GM12864 (cell line): ENCODE measurements at regions not wholly inside any gene's neighbourhood (a gene's known extent, or its start where the extent isn't known, plus 50 kb on each side); places are given as distances from the start of the nearest gene placed in this dataset.

Experiments
- DNase-seq: peaks from one replicate; pipeline ENCODE4 v3.0.0-alpha.2; 2011; ENCODE audit warnings: low read depth
- H3K4me3 ChIP-seq: 2 replicates; pipeline ENCODE4 v1.5.1; 2011; ENCODE audit warnings: mild to moderate bottlenecking, low read depth, low read length, control low read depth
- TF ChIP-seq, protein P1 (sequence below): IDR thresholded peaks from 2 replicates; pipeline ENCODE4 v1.5.1; 2011; ENCODE audit warnings: low read depth, mild to moderate bottlenecking, moderate library complexity, low read length, control low read depth, inconsistent platforms; ENCODE audit errors: missing control alignments

DNA sequence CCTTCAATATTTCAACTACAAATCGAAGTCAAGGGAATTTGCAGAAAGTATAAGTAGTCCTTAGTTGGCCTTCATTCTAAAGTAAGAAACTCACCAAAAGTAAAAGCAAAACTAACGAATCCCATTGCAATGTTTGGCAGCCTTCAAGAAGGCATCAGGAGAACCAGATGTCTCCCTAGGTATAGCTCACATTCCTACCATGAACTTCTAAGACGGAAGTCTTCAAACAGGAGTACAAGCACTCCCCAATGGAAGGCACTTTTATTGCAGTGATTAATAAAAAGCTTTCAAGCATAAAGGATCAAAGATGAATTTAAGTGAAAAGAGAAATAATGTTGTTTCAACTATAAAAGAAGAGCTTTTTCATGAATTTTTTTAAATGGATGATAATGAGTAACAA lies 236.0 kb upstream of the NR5A2 start:
- H3K4me3 ChIP-seq, result no peak overlapping the region
- TF ChIP-seq, protein P1, sequence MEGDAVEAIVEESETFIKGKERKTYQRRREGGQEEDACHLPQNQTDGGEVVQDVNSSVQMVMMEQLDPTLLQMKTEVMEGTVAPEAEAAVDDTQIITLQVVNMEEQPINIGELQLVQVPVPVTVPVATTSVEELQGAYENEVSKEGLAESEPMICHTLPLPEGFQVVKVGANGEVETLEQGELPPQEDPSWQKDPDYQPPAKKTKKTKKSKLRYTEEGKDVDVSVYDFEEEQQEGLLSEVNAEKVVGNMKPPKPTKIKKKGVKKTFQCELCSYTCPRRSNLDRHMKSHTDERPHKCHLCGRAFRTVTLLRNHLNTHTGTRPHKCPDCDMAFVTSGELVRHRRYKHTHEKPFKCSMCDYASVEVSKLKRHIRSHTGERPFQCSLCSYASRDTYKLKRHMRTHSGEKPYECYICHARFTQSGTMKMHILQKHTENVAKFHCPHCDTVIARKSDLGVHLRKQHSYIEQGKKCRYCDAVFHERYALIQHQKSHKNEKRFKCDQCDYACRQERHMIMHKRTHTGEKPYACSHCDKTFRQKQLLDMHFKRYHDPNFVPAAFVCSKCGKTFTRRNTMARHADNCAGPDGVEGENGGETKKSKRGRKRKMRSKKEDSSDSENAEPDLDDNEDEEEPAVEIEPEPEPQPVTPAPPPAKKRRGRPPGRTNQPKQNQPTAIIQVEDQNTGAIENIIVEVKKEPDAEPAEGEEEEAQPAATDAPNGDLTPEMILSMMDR, result no peak
- DNase-seq, result no peak

DNA sequence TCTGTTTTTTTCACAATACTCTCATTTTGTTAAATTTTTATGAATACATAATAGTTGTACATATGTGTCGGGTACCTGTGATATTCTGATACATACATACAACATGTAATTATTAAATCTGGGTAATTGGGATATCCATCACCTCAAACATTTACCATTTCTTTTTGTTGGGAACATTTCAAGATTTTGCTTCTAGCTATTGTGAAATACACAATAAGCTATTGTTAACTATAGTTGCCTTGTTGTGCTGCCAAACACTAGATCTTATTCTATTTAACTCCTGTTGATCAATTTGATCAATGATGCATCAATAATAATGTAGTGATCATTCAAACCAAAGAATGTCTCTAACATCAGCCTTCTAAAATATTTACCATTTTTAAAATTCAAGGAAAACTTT lies 234.6 kb upstream of the NR5A2 start:
- no peak for DNase-seq
- no peak overlapping the region for H3K4me3 ChIP-seq
- TF ChIP-seq, protein P1, result no peak

DNA sequence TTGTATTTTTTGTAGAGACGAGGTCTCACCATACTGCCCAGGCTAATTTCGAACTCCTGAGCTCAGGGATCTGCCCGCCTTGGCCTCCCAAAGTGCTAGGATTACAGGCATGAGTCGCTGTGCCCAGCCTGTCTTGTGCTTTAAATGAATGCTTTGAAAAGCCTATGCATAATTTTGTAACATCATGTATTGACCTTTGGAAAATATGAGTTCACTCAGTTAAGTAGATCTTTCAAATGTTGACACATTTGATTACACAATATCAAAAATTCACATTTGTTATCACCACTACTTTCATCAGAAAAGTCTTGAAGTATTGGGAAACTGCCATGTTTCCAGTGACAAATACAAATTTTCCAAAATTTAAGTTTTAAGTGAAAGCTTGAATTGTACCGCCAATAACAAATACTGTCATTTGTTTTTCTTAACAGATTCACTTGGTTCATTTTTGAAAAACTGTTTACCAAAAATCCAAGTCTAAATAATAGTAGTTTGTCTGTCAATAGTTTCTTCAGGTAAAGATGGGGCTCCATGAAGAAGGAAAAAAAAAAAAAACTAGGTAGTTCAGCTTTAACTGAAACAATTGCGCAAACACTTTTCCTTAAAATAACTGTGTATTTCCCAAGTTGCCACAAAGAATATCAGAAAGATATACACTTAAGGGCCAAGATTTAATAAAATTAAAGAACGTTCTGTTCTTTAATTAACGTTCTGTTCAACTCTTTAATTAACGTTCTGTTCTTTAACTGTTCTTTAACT lies 233.2 kb upstream of the NR5A2 start:
- DNase-seq, result no peak
- TF ChIP-seq, protein P1, result no peak
- H3K4me3 ChIP-seq, result no peak overlapping the region

DNA sequence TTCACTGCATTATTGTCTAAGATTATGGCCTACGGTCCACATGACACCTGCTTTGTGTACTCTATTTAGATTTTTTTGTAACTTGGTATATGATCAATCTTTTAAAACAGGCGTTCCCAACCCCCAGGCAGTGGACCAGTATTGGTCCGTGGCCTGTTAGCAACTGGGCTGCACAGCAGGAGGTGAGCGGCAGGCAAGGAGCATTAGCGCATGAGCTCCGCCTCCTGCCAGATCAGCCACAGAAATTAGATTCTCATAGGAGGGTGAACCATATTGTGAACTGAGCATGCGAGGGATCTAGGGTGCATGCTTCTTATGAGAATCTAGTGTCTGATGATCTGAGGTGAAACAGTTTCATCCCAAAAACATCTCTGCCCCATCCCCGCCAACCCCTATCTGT lies 228.4 kb upstream of the NR5A2 start:
- TF ChIP-seq, protein P1, result no peak
- no peak overlapping the region for H3K4me3 ChIP-seq
- DNase-seq, result no peak

DNA sequence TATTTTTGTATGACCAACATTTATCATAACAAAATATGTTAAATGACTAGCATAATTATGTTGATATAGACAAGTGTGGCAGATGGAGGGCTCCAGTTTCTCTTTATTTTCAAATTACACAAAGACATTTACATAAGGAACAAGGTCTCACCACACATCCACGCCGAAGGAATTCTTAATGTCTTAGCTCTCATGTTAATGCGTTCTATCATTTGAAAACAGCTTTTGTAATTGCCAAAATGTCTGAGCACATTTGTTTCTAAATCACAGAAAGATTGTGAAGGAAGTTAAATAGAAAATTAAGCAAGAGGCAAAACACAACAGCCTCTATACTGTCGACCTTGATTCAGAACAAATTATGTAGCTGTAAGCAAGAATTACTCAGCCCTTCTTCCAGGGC lies 223.0 kb upstream of the NR5A2 start:
- no peak for DNase-seq
- TF ChIP-seq, protein P1, result no peak
- H3K4me3 ChIP-seq, result no peak overlapping the region

DNA sequence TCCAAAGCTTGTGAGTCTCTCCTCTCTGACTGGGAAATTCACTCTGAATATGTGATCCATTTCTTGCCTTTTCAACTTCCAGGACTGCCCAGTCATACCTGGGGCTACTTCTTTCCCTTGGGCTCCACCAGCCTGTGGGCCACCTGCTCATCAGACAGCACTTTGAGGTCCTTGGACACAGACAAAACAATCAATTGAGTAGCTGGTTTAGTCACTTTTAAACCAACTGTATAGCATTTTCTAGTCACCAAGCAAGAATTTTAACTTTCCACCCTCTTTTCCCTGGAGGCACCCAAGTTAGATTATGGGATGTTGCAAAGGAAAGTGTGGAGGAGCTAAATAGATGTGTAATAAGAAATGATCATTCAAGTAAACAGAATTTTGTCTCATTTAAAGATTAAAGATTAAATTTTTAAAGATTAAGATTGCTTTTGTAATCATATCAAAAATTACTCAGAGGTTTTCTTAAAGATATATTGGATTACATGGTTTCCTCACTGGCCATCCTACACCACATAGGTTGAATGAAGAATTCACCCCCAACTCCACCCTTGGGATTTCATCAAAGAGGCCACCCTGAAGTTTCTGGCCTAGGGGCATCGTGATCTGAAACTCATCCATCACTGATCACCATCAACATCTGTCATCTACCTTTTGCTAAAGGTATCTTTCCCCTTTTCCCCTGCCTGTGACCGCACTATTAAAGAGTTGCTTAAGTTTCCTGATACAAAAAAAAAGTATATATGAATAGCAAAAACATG lies 219.2 kb upstream of the NR5A2 start:
- TF ChIP-seq, protein P1, result no peak
- H3K4me3 ChIP-seq, result no peak overlapping the region
- no peak for DNase-seq

DNA sequence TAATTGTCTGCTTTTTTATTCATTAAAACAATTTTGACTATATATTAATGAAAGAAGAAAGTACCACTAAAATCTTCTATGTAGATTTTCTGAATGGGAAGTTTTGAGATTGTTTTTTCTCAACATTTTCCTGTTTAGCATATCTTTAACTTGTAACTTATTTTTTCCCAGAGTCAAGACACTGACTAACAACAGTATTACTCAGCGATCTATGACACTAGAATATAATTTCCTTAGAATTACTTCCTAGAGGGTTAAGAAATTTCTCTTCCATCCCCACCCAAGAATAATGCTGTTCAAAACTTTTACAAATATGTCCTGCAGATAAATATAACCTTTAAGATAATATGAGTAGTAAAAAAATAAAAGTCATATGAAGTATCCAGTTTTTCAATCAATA lies 218.2 kb upstream of the NR5A2 start:
- DNase-seq, result no peak
- TF ChIP-seq, protein P1, result no peak
- no peak overlapping the region for H3K4me3 ChIP-seq
